A549 (cell line): ENCODE measurements at regions not wholly inside any gene's neighbourhood (a gene's known extent, or its start where the extent isn't known, plus 50 kb on each side); places are given as distances from the start of the nearest gene placed in this dataset.

Experiments
- TF ChIP-seq, protein P1 (sequence below): fragments of >200 bp; sonication (Bioruptor Twin); formaldehyde crosslinking; IDR thresholded peaks from 3 replicates; pipeline ENCODE4 v1.5.1; 2016
- TF ChIP-seq, protein P2 (sequence below): fragments of 250-450 bp; sonication (Bioruptor Pico); IDR thresholded peaks from 2 replicates; pipeline ENCODE4 v1.5.0; 2021; ENCODE audit warnings: mild to moderate bottlenecking, moderate library complexity, borderline replicate concordance
- TF ChIP-seq, protein P3 (sequence below): IDR thresholded peaks from 2 replicates; pipeline ENCODE4 v1.6.1; 2012; ENCODE audit warnings: low read depth, borderline replicate concordance

DNA sequence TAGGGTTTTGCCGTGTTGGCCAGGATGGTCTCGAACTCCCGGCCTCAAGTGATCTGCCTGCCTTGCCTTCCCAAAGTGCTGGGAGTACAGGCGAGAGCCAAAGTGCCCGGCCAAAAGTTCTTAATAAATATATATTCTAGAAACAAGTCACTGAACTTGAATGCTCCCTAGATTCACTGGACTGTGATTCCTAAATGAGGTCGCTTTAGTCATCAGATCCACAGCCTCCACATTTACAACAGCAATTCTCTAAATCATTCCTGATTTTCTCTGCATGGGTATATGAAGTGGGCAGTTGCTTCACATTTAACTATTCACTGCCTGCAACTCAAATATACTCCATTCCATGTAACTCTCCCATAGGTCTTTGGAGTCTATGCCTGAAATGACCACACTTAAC lies 813.0 kb downstream of the GALC start:
- TF ChIP-seq, protein P1, sequence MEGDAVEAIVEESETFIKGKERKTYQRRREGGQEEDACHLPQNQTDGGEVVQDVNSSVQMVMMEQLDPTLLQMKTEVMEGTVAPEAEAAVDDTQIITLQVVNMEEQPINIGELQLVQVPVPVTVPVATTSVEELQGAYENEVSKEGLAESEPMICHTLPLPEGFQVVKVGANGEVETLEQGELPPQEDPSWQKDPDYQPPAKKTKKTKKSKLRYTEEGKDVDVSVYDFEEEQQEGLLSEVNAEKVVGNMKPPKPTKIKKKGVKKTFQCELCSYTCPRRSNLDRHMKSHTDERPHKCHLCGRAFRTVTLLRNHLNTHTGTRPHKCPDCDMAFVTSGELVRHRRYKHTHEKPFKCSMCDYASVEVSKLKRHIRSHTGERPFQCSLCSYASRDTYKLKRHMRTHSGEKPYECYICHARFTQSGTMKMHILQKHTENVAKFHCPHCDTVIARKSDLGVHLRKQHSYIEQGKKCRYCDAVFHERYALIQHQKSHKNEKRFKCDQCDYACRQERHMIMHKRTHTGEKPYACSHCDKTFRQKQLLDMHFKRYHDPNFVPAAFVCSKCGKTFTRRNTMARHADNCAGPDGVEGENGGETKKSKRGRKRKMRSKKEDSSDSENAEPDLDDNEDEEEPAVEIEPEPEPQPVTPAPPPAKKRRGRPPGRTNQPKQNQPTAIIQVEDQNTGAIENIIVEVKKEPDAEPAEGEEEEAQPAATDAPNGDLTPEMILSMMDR = no peak
- TF ChIP-seq, protein P2, sequence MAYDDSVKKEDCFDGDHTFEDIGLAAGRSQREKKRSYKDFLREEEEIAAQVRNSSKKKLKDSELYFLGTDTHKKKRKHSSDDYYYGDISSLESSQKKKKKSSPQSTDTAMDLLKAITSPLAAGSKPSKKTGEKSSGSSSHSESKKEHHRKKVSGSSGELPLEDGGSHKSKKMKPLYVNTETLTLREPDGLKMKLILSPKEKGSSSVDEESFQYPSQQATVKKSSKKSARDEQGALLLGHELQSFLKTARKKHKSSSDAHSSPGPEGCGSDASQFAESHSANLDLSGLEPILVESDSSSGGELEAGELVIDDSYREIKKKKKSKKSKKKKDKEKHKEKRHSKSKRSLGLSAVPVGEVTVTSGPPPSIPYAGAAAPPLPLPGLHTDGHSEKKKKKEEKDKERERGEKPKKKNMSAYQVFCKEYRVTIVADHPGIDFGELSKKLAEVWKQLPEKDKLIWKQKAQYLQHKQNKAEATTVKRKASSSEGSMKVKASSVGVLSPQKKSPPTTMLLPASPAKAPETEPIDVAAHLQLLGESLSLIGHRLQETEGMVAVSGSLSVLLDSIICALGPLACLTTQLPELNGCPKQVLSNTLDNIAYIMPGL (CRISPR knock-in tag) = no peak
- TF ChIP-seq, protein P3, sequence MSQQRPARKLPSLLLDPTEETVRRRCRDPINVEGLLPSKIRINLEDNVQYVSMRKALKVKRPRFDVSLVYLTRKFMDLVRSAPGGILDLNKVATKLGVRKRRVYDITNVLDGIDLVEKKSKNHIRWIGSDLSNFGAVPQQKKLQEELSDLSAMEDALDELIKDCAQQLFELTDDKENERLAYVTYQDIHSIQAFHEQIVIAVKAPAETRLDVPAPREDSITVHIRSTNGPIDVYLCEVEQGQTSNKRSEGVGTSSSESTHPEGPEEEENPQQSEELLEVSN = no peak
